ENCODE measurements at regions not wholly inside any gene's neighbourhood (a gene's known extent, or its start where the extent isn't known, plus 50 kb on each side); places are given as distances from the start of the nearest gene placed in this dataset.

DNA sequence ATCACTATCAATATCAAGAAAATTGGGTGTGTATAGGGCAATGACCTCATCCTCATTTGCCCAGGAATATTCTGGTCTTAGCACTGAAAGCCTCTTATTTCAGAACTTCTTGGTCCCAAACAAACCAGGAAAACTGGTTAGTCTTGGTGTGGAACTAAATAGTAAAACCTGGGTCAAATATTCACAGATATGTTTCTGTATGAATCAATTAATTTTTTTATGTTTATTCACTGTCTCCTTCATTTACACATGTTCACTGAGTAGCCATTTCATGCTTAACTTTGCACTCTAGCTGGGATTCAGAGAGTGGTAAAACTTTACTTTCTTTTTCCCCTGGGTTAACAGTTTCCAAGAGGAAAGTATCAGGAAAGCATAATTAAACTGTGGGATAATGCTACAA, 113.7 kb upstream of the PAPPA start:
- DNase-seq (ENCODE audit: low spot score) = no peak

DNA sequence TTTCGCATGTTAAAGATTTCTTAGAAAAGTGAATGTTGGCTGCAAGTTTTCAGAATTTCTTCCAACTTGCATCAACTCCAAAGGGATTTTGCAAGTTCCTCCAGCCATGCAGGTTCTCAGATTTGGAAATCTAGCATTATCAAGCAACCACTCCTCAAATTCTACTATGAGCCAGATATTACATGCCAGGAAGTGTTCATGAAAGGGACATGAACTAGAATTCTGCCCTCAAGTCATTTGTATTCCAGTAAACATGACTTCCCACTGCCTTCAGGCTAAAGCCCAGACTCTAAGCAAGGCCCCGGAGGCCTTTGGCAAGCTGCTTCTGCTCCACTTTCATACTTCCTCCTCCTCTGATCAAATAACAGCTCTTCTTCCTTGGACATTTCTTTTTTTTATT, 111.3 kb upstream of the PAPPA start:
- DNase-seq (ENCODE audit: low spot score) = no peak

DNA sequence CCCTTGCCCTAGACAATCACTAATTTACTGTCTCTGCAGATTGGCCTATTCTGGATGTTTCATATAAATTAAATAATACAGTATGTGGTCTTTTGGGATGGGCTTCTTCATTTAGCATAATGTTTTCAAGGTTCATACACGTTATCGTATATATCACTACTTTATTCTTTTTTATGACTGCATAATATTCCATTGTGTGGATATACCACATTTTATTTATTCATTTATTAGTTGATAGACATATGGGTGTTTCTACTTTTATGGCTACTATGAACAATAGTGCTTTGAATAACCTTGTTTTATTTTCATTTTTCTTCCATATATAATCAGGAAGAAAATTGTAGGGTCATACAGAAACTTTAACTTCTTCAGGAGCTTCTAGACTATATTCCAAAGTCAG, 108.5 kb upstream of the PAPPA start:
- DNase-seq (ENCODE audit: low spot score) = no peak

DNA sequence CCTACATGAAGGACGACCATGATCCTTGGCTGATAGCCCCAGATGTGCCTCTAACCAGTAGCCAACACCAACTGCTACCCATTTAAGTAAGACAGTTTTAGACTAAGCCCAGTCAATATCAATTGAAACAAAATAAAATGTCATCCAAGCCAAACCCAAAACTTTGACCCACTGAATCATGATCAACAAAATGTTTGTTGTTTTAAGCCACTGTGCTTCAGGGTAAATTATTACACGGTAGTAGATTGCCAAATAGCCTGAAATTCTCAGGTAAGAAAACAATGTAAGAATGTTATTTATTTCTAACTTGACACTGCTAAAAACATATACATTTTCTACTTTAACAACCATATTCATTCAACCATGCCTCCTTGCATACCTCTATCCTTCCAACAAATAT, 105.5 kb upstream of the PAPPA start:
- DNase-seq (ENCODE audit: low spot score) = no peak

DNA sequence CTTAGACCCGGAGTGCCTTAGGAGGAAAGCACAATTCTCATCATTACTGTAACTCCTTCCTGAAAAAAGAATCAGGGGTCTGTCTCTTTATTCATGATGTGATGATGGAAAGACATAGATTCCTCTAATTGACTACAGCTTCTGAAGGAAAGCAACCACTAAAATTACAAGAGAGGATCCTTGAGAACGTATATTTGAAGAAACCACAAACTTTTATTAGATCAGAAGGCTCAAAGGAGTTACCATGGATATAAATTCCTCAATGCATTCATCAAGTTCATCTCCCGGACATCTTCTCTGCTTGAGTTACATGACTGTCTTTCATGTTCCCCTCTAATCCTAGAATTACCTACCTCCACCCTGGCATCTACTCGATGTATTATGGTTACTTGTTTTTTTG, 104.1 kb upstream of the PAPPA start:
- DNase-seq (ENCODE audit: low spot score) = no peak

DNA sequence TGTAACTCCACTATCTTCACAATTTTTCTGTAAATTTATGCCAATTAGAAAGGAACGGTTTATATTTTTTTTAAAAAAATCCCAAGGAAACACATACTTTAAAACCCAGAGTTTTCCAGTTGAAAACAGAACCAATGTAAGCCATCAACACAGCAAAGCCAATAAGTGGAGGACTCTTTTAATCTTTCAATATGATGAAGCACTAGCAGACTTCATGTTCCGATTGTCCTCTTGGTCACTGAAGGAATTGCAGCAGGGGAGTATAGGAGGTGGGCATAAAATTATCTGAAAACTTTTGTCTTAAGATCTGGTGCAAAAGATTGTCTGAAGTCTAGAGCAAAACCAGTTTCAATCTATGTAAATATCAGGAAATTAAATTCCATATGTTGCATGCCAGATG, 102.1 kb upstream of the PAPPA start:
- no peak for DNase-seq (ENCODE audit: low spot score)

DNA sequence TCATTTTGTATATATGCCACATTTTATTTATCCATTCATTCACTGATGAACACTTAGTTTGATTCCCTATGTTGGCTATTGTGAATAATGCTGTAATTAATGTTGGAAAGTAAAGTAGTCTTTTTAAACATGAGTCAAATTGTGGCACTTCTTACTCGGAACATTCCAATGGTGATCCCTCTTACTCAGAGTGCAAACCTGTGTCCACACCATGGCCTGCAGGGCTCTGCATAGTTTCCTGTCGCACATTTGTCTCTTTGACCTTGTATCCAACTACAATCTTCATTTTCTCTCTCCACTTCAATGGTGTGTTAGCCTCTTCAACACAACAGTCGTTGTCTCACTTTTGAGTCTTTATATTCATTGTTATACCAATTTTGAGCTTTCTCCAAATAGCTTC, 98.1 kb upstream of the PAPPA start:
- no peak for DNase-seq (ENCODE audit: low spot score)

DNA sequence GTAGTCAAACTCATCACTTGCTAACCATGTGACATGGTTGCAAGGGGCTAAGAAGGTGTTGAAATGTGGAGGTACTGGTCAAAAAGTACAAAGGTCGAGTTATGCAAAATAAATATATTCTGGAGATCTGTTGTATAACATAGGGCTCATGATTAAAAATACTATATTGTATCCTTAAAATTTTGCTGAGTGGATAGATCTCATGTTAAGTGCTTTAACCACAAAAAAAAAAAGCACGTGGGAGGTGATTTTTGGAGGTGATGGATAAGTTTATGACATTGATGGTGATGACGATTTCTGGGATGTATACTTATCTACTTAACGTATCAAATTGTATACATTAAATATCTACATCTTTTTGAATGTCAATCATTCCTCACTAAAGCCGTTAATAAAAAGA, 96.2 kb upstream of the PAPPA start:
- no peak for DNase-seq (ENCODE audit: low spot score)

DNA sequence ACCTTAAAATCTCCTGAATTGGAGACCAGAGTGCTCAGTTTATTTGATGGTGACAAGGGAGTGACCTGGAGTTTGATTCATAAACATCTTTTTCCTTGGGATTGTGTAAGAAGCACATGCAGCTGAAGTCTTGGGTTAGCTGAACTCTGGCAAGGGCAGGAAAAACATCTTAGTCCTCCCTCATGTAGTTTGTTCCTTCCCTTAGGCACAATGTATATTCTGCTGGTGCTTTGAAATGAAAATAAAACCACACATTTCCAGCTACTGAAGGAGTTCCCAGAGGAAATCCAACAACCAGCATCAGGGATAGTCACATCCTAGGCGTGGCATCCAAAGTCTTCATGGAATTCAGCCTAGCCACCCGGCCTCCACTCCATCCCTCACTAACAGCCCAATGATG, 95.2 kb upstream of the PAPPA start:
- no peak for DNase-seq (ENCODE audit: low spot score)

DNA sequence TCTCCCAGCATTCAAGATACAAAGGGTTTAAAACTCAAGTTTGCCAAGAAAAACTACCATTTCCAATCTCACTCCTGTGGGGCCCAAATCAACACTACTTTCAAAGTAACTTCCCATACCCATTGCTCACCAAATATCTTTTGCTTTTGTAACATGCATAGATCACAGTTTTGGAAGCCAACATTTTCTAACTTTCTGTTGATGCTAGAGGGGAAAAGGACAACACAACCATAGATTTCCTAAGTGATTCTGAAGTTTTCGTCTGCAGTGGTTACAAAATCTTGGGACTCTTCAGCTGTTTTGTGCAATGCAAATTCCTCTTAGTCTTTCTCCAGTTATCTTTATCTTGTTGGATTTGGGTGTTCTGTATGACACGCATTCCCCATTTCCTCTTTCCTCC, 94.1 kb upstream of the PAPPA start:
- DNase-seq (ENCODE audit: low spot score) = no peak

DNA sequence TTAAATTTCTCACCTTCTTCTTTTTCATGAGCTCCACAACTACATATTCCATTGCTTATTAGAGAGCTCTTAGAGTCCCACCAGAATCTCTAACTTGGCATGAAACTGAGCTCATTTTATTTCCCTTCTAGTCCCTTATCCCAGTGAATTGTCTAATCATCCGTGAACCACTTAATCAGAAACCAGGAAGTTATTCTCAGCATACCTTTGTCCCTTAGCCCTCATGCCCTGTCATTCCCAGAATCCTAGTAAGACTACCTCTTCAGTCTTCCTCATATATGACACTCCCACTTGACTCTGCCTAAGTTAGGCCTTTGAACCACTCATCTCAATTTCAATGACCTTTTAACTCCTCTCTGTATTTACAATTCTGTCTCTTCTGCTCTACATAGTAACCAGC, 93.0 kb upstream of the PAPPA start:
- DNase-seq (ENCODE audit: low spot score) = no peak

DNA sequence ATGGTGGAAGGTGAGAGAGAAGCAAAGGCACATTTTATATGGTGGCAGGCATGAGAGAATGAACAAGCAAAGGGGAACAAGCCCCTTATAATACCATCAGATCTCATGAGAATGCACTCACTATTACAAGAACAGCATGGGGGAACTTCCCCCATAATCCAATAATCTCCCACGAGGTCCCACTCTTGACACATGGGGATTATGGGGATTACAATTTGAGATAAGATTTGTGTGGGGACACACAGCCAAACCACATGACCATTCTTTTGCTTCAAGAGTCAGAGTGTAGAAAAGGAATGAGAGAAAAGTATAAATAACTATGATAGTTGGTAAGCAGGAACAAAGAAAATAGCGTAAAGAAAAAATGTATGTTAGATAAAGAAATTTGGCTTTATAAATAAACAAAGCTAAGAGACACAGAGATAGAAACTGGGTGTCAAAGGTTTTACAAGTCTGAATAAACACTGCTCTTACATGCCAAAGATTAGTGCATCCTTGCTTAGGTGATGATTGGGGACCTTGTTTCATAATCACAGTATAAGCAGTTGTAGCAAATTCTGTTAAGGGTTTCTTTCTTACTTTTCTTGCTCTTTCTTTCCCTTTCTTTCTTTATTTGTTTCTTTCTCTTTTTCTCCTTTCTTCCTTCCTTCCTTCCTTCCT, 91.9 kb upstream of the PAPPA start:
- no peak for DNase-seq (ENCODE audit: low spot score)

DNA sequence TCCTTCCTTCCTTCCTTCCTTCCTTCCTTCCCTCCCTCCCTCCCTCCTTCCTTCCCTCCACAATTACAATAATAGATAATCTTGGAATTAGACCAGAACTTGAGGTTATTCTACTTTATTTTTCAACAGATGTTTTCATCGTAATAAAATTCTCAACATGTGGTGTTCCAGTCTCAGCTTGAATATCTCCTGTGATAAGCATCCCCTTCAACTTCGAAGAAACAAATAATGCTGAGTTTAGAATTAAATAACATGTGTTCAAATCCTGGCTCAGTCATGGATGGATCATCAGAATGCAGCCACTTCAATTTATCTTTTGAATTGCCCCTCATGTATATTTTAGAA, 91.4 kb upstream of the PAPPA start:
- no peak for DNase-seq (ENCODE audit: low spot score)

DNA sequence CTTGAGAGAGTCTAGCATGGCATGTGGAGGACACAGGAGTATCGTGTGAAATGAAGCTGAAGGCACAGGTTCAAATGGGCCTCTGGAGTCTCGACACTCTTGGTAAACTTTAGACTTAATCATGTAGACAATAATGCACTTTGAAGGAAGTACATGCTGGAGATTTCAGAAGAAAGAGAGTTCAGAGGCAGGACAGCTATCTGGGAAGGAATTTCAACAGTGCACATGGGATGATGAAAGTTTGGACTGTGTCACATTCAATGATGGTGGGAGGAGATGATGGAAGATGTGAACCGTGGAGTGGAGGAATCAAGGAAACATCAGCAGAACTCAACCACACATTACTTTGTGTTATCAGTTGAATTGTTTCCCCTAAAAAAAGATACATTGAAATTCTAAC, 88.6 kb upstream of the PAPPA start:
- no peak for DNase-seq (ENCODE audit: low spot score)

DNA sequence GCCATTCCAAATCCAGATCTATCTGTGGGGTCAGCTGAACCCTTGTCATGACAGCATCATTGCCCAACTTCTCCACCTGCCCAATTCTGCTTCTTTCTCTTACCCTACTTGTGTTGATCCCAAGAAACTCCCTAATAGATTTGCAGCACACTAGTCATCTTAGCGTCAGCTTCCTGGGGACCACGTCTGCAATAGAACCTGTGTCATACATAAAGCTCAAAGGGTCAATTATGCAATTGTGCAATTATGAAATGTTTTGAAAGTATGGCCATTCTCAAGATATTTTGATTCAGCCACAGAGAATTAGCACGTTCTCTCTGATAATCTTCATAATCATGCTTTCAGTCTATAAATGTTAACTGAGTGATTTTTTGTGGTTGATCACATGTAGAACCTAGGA, 87.4 kb upstream of the PAPPA start:
- no peak for DNase-seq (ENCODE audit: low spot score)

DNA sequence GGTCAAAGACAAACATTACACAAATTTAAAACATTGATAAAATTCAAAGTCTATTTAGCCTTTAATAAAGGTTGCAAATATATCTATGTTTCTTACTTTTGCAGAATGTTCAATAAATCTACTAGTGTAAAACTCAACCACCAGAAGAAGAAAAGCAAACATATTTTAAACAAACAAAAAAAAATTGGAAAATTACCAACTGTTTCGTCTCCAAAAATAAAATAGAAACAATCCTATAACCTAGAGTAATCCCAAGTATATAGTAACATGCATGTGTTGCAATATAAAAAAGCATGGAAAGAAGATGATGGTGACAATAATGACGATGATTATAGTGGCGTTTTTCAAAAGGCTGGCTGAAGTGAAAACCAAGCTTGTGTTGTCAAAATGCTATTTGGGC, 86.0 kb upstream of the PAPPA start:
- DNase-seq (ENCODE audit: low spot score) = no peak

DNA sequence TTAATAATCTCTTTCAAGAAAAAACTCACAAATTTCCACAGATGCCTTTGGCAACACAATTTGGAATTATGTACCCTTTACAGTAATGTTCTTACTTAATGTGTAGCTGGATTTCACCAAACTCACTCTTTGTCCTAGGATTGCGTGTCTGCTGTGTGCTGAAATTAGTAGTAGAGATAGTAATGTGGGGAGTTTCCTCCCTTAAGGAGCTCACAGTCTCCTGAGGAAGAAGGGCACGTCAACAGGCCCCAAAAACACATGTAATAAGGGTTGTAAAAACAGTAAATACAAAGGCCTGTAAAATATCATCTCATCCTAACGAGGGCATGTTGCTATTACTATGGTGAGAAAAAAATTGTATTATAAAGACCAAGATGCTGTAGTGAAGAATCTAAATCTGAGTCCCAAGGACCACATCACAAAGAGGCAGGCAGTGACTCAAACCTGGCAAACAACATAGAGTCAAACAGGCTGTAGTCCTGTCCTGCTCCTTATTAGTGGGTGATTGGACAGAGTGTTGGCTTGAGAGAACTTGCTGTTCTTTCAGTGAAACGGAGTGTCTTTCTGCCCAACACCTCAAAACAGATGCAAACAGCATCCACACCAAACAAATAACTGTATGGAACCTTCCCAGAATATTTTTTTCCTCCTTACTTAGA, 83.2 kb upstream of the PAPPA start:
- DNase-seq (ENCODE audit: low spot score) = no peak

DNA sequence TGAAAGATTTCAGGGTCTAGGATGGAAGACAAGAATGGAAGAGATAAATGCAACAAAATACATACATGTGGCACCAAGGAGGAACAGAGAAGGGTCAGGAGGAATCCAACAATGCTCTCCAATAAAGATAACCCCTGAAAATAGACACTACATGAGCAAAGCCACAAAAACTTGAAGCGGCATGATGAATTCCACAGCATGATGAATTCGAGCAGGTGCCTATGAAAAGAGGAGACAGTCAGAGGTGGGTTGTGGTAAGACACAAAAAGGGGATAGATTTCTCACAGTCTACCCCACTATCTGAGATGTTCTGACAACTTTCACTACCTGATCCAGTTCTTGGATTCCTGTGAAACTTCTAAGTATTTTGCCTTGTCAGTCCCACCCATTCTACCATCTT, 81.5 kb upstream of the PAPPA start:
- DNase-seq (ENCODE audit: low spot score) = no peak

DNA sequence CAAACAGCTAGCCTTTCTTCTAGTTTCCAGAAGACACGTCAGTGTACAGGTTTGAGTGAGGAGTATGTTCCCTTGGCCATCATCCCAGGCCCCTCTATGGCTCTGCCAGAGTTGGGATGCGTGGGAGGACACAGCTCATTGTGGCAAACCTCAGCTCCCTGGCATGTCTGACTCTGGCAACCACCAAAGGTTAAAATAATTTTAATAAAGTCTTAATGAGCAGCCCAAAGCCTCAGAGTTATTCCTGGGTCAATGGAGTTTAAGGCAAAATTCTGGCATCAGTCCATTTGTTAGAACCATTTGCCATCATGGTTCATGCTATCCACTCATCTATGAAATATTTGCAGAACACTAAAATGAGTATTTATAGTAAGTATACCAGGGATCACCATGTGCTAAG, 79.8 kb upstream of the PAPPA start:
- DNase-seq (ENCODE audit: low spot score) = no peak

DNA sequence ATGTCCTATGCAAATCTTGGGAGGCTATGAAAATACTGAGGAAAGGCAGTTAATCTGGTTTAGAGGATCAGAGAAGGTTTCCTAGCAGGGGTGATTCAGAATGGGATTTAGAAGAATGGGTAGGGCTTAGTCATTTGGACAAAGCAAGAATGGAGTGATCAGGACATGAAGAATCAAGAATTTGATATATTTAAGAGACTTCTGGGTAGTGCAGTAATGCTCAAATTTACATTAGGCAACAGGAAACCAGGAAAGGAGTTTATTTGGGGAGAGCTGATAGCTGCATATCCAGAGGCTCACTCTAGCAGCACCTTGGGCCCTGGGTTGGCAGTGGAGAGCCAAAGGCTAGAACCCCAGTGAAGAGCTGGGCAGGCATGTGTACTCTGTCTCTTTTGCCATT, 78.9 kb upstream of the PAPPA start:
- no peak for DNase-seq (ENCODE audit: low spot score)

DNA sequence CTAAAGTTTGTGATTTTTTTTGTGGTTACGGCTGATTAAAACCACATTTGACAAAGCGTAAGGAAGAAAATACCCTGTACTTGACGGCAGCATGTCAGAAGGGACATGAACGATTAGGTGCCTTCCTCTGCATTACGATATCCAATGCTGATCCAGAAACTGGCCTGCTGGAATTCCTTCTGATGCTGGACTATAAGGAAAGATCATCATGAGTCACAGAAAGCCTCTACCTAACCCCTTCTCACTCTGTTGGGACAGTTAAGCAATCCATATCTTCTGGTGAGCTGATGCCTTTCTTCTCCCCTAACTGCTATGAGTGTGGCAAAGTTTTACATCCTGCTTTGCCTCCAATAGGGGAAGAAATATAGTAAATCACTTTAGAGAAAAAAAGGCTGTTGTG, 78.4 kb upstream of the PAPPA start:
- no peak for DNase-seq (ENCODE audit: low spot score)

DNA sequence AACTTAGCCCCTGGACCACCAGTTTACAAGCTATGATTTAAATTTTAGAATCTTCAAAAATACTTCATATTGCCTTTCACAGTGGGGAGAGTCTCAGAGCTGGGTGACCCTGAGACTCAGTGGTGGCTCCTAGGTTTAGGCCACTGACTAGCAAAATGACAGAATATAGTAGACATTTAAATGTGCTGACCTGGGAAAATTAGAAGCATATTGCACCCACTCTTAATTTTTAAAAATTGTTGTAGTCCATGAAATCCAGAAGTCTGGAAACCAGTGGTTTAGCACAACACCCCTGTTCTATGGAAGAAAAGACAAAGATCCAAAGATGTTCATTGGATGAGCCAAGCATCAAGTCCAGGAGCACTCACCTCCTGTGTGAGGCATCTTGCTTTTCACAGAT, 75.0 kb upstream of the PAPPA start:
- no peak for DNase-seq (ENCODE audit: low spot score)

DNA sequence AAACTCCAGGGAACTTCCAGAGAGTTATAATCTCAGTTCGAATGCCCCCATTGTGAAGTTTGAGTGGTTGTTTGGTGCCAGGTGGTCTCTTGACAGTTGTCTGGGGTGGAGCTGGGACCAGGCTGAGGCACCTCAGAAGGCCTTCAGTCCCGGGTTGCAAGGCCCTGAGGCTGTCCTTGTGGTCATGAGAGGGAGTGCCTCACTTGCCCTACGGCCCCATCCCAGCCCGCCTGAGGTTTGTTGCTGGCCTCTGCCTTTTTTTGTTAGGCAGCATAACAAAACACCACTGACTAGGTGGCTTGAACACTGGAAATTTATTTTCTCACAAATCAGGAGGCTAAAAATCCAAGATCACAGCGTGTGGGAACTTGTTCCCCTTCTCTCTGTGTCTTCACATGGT, 73.0 kb upstream of the PAPPA start:
- no peak for DNase-seq (ENCODE audit: low spot score)

DNA sequence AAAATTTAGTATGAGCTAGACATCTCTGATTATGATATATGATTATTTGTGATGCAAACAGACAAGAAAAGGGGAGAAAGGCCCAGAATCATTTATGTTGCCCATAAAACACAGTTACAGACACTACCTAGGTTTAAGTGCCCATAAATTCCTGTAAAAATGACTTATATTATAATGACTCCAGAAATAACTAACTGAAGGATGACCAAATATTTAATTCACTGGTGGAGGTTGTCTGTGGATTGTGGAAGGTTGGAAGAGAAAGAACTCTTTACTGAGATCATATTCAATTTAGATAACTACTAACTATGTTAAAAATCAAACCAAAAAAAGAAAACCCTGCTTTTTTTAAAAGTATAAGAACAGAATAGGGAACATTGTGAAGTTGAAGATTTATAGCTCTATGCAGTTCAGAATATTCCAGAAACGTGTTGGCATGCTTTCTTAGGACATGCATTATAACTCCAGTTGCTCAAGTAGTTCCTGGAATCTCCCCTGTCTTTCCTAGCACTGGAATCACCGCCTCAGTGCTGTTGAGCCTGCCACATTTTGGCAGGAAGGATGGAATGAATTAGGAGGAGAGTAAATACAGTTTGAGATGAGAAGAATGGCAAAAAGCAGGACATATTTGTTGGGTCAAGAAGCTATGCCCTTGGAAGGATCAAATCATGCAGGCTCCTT, 72.0 kb upstream of the PAPPA start:
- DNase-seq (ENCODE audit: low spot score) = no peak

Measured in left forelimb (tissue), 1 donor.